Upper lobe of left lung (tissue), 6 donors: ENCODE measurements at regions not wholly inside any gene's neighbourhood (a gene's known extent, or its start where the extent isn't known, plus 50 kb on each side); places are given as distances from the start of the nearest gene placed in this dataset.
"Not testable (repeated sequence)": the region's sequence is repeated elsewhere in the genome, so short reads cannot be mapped to it uniquely, and the experiment has no call there.

Experiments used
- ATAC-seq, 2 donors: fragments of 200-7000 bp; cut with Tn5 transposase; one replicate each; pipeline ENCODE4 v1.9.1; 2022; ENCODE audit warnings: mild to moderate bottlenecking in 2 of 2, moderate library complexity in 2 of 2; ENCODE audit not compliant: low FRiP score in 2 of 2
- DNase-seq, 2 donors: peaks; one replicate each; pipeline ENCODE4 v3.0.0-alpha.2; 2019 to 2020
- H3K27ac ChIP-seq, 4 donors: fragments of 200-600 bp; sonication (generic); one replicate each; pipeline ENCODE4 v1.5.1; 2016 to 2019
- H3K27me3 ChIP-seq, 4 donors: fragments of 200-600 bp; sonication (generic); one replicate each; pipeline ENCODE4 v1.5.1; 2017 to 2019
- H3K36me3 ChIP-seq, 4 donors: fragments of 200-600 bp; sonication (generic); one replicate each; pipeline ENCODE4 v1.5.1; 2016 to 2019
- H3K4me1 ChIP-seq, 4 donors: fragments of 200-600 bp; sonication (generic); one replicate each; pipeline ENCODE4 v1.5.1; 2018 to 2019
- H3K4me3 ChIP-seq, 4 donors: fragments of 200-600 bp; sonication (generic); one replicate each; pipeline ENCODE4 v1.5.1; 2017 to 2019; ENCODE audit warnings: mild to moderate bottlenecking in 2 of 4, moderate library complexity in 1 of 4
- H3K9me3 ChIP-seq, 4 donors: fragments of 200-600 bp; sonication (generic); one replicate each; pipeline ENCODE4 v1.5.1; 2018 to 2019
- EP300 ChIP-seq, 4 donors: sonication (generic); formaldehyde crosslinking; IDR thresholded peaks; one replicate each; pipeline ENCODE4 v1.5.1; 2017; ENCODE audit warnings: antibody characterized with exemption in 4 of 4, control low read depth in 2 of 4
- POLR2A ChIP-seq, 4 donors: fragments of 450-650 bp; IDR thresholded peaks; one replicate each; pipeline ENCODE4 v1.5.1; 2016 to 2017; ENCODE audit warnings: antibody characterized with exemption in 4 of 4, mild to moderate bottlenecking in 2 of 4
- POLR2AphosphoS5 ChIP-seq, 2 donors: sonication (generic); formaldehyde crosslinking; IDR thresholded peaks; one replicate each; pipeline ENCODE4 v1.5.1; 2017; ENCODE audit warnings: antibody characterized with exemption in 2 of 2
- WGBS, 2 donors: methylation state at CpG; one replicate each; pipeline ENCODE4 v1.1.5; 2017 to 2018; 5-methylcytosine and 5-hydroxymethylcytosine counted together
- TF ChIP-seq, protein P1 (sequence below), 6 experiments: fragments of 450-650 bp in 4 of 6; fragments of 200-600 bp in 2 of 6; sonication (generic) in 2 of 6; IDR thresholded peaks; one replicate each; pipeline ENCODE4 v1.5.1; 2016 to 2019; ENCODE audit warnings: antibody characterized with exemption in 6 of 6
- donor health status: DM: no; HTN: no; CAD: no; lungs with moderate emphysema.
- donor health status: DM: no; HTN: yes; CAD: no; lungs with severe emphysema.

DNA sequence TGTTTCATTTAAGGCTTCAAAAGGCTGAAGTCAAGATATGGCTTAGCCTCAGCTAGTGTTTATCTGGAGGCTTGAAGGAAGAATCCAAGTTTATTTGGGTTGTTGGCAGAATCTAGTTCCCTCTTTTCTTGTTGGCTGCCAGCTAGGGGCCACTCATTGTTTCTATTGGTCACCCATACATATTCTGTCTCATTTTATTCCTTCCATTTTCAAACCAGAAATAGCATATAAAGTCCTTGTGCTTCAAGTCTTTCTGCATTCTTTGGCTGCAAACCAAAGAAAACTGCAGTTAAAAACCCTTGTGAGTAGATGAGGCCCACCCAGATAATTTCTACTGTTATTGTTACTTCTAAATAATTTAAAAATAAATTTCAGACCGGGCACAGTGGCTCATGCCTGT is 301.7 kb downstream of the OXSM start:
- Histone ChIP-seq H3K27me3 (no peaks in the 10 kb centered on the region), H3K4me3 (no peak overlapping the region), H3K4me1 (no peaks in the 10 kb centered on the region), H3K9me3 (peaks cover 0 to 28% (median 16%) of the 10 kb centered on the region in 4 donors), H3K36me3 (no peaks in the 10 kb centered on the region), H3K27ac (no peak overlapping the region)
- DNase-seq (no peak), ATAC-seq (no peak)
- TF ChIP-seq, protein P1, sequence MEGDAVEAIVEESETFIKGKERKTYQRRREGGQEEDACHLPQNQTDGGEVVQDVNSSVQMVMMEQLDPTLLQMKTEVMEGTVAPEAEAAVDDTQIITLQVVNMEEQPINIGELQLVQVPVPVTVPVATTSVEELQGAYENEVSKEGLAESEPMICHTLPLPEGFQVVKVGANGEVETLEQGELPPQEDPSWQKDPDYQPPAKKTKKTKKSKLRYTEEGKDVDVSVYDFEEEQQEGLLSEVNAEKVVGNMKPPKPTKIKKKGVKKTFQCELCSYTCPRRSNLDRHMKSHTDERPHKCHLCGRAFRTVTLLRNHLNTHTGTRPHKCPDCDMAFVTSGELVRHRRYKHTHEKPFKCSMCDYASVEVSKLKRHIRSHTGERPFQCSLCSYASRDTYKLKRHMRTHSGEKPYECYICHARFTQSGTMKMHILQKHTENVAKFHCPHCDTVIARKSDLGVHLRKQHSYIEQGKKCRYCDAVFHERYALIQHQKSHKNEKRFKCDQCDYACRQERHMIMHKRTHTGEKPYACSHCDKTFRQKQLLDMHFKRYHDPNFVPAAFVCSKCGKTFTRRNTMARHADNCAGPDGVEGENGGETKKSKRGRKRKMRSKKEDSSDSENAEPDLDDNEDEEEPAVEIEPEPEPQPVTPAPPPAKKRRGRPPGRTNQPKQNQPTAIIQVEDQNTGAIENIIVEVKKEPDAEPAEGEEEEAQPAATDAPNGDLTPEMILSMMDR (IDR thresholded peaks at IDR 0.05) = no peak
- TF ChIP-seq POLR2AphosphoS5 (IDR thresholded peaks at IDR 0.05) = no peak
- no peak for TF ChIP-seq POLR2A (IDR thresholded peaks at IDR 0.05)
- TF ChIP-seq EP300 (IDR thresholded peaks at IDR 0.05) = no peak
- 19 to 25% methylated on average over 1 of the region's 1 CpG for WGBS, 2 donors

DNA sequence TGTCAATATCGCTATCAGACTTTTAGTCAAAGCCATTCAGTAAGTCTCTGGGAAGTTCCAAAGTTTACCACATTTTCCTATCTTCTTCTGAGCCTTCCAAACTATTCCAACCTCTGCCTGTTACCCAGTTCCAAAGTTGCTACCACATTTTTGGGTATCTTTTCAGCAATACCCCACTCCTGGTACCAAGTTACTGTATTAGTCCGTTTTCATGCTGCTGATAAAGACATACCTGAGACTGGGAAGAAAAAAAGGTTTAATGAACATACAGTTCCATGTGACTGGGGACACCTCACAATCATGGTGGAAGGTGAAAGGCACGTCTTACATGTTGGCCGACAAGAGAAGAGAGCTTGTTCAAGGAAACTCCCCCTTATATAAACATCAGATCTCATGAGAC is 307.2 kb downstream of the OXSM start:
- H3K4me3 ChIP-seq, DNase-seq, H3K36me3 ChIP-seq, ATAC-seq, H3K27ac ChIP-seq, H3K4me1 ChIP-seq, H3K27me3 ChIP-seq: not testable (repeated sequence)
- WGBS, 2 donors = 87 to 93% methylated on average over 4 of the region's 4 CpGs
- peaks cover 0 to 14% (median 6%) of the 10 kb centered on the region in 4 donors for H3K9me3 ChIP-seq

DNA sequence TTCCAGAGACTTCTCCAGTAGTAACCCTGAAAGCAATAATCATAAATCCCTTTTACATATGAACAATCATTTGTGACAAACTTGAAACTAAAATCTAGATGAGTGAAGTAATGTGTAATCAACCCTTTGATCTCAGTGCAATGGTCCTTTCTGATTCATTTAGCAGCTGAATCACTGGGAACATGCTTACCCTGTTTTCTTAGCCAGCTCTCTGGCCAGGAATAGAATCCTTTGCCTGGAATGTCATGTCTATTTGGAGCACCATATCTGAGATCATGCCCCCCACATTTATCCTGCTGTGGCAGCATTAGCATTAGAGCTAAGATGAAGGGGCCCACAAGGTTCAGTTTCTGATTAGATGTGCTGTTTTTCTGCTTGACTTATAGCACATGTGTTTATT is 309.8 kb downstream of the OXSM start:
- ATAC-seq = no peak
- H3K36me3 ChIP-seq = no peaks in the 10 kb centered on the region
- H3K27me3 ChIP-seq = no peaks in the 10 kb centered on the region
- H3K27ac ChIP-seq = no peak overlapping the region
- H3K4me1 ChIP-seq = no peaks in the 10 kb centered on the region
- no peak overlapping the region for H3K4me3 ChIP-seq
- TF ChIP-seq EP300 (IDR thresholded peaks at IDR 0.05) = no peak
- TF ChIP-seq POLR2AphosphoS5 (IDR thresholded peaks at IDR 0.05) = no peak
- H3K9me3 ChIP-seq = peaks cover 0 to 14% (median 6%) of the 10 kb centered on the region in 4 donors
- DNase-seq = no peak

DNA sequence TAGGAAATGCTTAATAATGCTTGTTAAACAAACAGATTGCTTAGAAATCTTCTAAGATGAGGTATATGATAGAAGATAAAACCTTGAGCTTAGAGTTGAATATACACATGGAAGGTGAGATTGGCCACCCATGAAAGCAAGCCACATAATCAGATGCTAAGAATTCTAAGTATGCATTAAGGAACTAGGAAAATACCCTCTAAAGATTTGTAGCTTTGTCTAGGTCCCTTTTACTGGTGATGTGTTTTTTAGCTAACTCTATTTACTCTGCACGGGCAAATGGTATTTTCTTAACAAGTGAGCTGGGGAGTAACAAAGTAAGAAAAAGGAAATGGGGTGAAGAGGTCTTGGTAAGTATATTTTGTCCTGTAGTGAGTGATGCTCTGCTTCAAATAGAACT is 310.3 kb downstream of the OXSM start:
- 29 to 38% methylated on average over 1 of the region's 1 CpG for WGBS, 2 donors
- H3K27ac ChIP-seq = no peak overlapping the region
- TF ChIP-seq EP300 (IDR thresholded peaks at IDR 0.05) (no peak), POLR2AphosphoS5 (IDR thresholded peaks at IDR 0.05) (no peak), POLR2A (IDR thresholded peaks at IDR 0.05) (no peak)
- TF ChIP-seq, protein P1 (IDR thresholded peaks at IDR 0.05) = no peak

DNA sequence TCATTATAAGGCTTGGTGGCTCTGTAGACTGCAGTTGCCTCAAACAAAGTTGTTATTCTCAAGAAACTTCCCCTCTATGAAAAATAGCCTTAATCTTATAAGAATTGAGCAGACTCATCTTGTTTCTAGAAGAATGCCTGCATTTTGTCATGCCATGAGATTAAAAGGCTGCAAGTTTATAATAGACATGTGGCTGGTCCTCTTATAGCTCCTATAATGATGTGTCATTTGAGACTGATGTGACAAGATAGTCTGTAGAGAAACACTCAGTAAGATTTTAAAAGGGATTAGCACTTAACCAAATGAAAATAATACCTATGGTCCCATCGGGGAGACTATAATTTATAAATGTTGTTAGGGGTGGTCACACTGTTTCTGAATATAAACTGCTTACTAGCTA is 312.5 kb downstream of the OXSM start:
- Histone ChIP-seq H3K4me1 (peaks cover 0 to 4% (median 0%) of the 10 kb centered on the region in 4 donors), H3K27me3 (no peaks in the 10 kb centered on the region), H3K36me3 (no peaks in the 10 kb centered on the region), H3K9me3 (peaks cover 0 to 3% (median under 1%) of the 10 kb centered on the region in 4 donors), H3K27ac (no peak overlapping the region), H3K4me3 (no peak overlapping the region)
- DNase-seq = no peak
- no peak for ATAC-seq
- TF ChIP-seq, protein P1 (IDR thresholded peaks at IDR 0.05) = no peak
- TF ChIP-seq POLR2AphosphoS5 (IDR thresholded peaks at IDR 0.05) = no peak
- WGBS, 2 donors = 79% methylated on average over 1 of the region's 1 CpG

More for the DNA sequence above, 310.3 kb downstream of the OXSM start:
- H3K9me3 ChIP-seq = peaks cover 0 to 14% (median 6%) of the 10 kb centered on the region in 4 donors
- ATAC-seq = no peak
- DNase-seq = no peak
- H3K4me3 ChIP-seq = no peak overlapping the region
- H3K4me1 ChIP-seq = no peaks in the 10 kb centered on the region
- H3K36me3 ChIP-seq = no peaks in the 10 kb centered on the region
- no peaks in the 10 kb centered on the region for H3K27me3 ChIP-seq

DNA sequence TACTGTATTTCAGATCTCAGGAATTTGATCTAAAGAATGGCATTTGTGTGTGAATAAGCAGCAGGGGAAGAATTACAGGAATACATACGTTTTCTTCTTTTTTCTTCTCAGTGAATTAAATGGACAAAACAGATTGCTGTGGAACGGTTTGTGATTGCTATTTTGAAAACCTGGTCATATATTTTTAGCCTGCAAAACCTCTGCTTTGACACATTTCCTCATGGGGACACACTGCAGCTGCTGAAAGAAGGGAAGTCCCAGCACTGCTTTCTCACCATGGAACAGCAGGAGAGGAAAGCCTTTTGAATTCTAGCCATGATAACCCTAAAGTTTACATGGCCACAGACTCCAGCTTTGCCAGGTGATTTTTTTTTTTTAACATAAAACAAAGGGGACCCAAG is 315.0 kb downstream of the OXSM start:
- DNase-seq (no peak), ATAC-seq (no peak)
- WGBS, 2 donors = 8 to 20% methylated on average over 2 of the region's 2 CpGs

More for the DNA sequence above, 315.0 kb downstream of the OXSM start:
- Histone ChIP-seq H3K9me3 (no peaks in the 10 kb centered on the region), H3K27me3 (no peaks in the 10 kb centered on the region), H3K4me3 (no peak overlapping the region), H3K36me3 (no peaks in the 10 kb centered on the region), H3K4me1 (peaks cover 0 to 4% (median 0%) of the 10 kb centered on the region in 4 donors), H3K27ac (no peak overlapping the region)
- no peak for TF ChIP-seq EP300 (IDR thresholded peaks at IDR 0.05)
- no peak for TF ChIP-seq POLR2A (IDR thresholded peaks at IDR 0.05)
- TF ChIP-seq, protein P1 (IDR thresholded peaks at IDR 0.05) = no peak
- no peak for TF ChIP-seq POLR2AphosphoS5 (IDR thresholded peaks at IDR 0.05)
